Glutamatergic neuron (in vitro differentiated cells): ENCODE measurements at regions not wholly inside any gene's neighbourhood (a gene's known extent, or its start where the extent isn't known, plus 50 kb on each side); places are given as distances from the start of the nearest gene placed in this dataset.

ENCODE experiments used
- DNase-seq: peaks from one replicate; pipeline ENCODE4 v3.0.0; 2022
- H3K27ac Mint-ChIP-seq: one replicate; pipeline ENCODE4 v1.8.0; 2020; ENCODE audit warnings: mild to moderate bottlenecking, mixed read lengths, inconsistent platforms; ENCODE audit not compliant: unreplicated experiment
- H3K27me3 Mint-ChIP-seq: one replicate; pipeline ENCODE4 v1.8.0; 2020; ENCODE audit warnings: mild to moderate bottlenecking, moderate library complexity, mixed read lengths, inconsistent platforms; ENCODE audit not compliant: unreplicated experiment
- H3K36me3 Mint-ChIP-seq: one replicate; pipeline ENCODE4 v1.8.0; 2020; ENCODE audit warnings: mild to moderate bottlenecking, mixed read lengths, inconsistent platforms; ENCODE audit not compliant: unreplicated experiment
- H3K4me1 Mint-ChIP-seq: one replicate; pipeline ENCODE4 v1.8.0; 2020; ENCODE audit warnings: mild to moderate bottlenecking, low read depth, mixed read lengths, inconsistent platforms; ENCODE audit not compliant: unreplicated experiment
- H3K4me3 Mint-ChIP-seq: one replicate; pipeline ENCODE4 v1.8.0; 2020; ENCODE audit warnings: mild to moderate bottlenecking, mixed read lengths, inconsistent platforms; ENCODE audit not compliant: unreplicated experiment
- H3K9me3 Mint-ChIP-seq: one replicate; pipeline ENCODE4 v1.8.0; 2020; ENCODE audit warnings: mild to moderate bottlenecking, moderate library complexity, mixed read lengths, inconsistent platforms; ENCODE audit not compliant: unreplicated experiment
- CTCF ChIP-seq: fragments of 200-600 bp; sonication (generic); IDR thresholded peaks from one replicate; pipeline ENCODE4 v1.5.0; 2021; ENCODE audit not compliant: partially characterized antibody, unreplicated experiment

- H3K9me3 Mint-ChIP-seq = no peaks in the 10 kb centered on the region
- no peak for TF ChIP-seq CTCF
These were observed 93.8 kb downstream of the GLRX3 start for GRCh38 chr10:130230036-130230435.

DNA sequence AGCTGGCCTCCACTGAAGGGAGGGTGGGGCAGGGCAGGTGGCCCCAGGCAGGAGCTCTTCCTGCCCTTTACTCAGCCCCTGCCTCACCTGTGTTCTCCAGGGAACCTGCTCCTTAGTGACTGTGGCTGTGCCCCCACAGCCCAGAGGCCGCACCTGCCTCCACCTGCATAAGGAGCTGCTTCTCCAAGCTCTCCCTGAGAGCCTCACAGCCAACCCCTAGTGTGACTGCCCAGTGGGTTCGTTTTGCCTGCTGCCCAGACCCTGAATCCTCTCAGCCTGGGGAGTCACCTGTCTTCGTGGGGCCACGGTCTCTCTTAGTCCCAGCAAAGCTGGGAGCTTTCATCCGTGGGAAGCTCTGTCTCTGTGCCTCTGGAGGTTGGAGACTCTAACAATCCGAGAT, 94.4 kb downstream of the GLRX3 start:
- no peak for TF ChIP-seq CTCF
- DNase-seq = no peak
- Mint-ChIP-seq H3K27me3 (peaks cover 4% of the 10 kb centered on the region), H3K4me1 (no peaks in the 10 kb centered on the region), H3K9me3 (peaks cover 2% of the 10 kb centered on the region), H3K36me3 (no peaks in the 10 kb centered on the region), H3K27ac (no peak overlapping the region), H3K4me3 (no peak overlapping the region)

More at GRCh38 chr10:130230036-130230435, 93.8 kb downstream of the GLRX3 start:
- Mint-ChIP-seq H3K27ac (no peak overlapping the region), H3K4me1 (no peaks in the 10 kb centered on the region), H3K4me3 (no peak overlapping the region), H3K36me3 (no peaks in the 10 kb centered on the region), H3K27me3 (peaks cover 4% of the 10 kb centered on the region)
- DNase-seq = no peak

DNA sequence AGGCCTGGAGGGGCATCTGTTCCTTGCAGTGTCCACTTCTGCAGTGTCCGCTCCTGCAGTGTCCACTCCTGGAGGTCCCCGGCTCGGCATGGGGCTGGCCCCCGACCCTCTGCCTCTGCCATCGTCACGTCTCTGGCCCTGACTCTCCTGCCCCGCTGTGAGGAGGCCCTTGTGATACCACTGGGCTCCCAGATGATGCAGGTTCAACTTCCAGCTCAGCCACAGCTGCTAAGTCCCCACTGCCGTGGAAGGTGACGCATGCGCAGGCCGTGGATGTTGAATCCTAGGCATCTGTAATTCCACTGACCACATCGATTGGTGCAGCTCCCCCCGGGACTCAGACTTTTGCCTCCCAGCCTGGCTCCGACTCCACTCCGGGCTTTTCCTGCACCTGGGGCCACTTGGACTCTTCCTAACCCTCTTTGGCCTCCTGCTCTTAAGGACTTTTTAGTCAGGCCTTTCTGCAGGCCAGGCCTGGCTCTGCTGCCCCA, 95.1 kb downstream of the GLRX3 start:
- Mint-ChIP-seq H3K27ac (no peak overlapping the region), H3K27me3 (peaks cover 4% of the 10 kb centered on the region), H3K4me3 (no peak overlapping the region), H3K36me3 (no peaks in the 10 kb centered on the region), H3K9me3 (peaks cover 7% of the 10 kb centered on the region), H3K4me1 (no peaks in the 10 kb centered on the region)
- no peak for DNase-seq
- TF ChIP-seq CTCF = no peak

DNA sequence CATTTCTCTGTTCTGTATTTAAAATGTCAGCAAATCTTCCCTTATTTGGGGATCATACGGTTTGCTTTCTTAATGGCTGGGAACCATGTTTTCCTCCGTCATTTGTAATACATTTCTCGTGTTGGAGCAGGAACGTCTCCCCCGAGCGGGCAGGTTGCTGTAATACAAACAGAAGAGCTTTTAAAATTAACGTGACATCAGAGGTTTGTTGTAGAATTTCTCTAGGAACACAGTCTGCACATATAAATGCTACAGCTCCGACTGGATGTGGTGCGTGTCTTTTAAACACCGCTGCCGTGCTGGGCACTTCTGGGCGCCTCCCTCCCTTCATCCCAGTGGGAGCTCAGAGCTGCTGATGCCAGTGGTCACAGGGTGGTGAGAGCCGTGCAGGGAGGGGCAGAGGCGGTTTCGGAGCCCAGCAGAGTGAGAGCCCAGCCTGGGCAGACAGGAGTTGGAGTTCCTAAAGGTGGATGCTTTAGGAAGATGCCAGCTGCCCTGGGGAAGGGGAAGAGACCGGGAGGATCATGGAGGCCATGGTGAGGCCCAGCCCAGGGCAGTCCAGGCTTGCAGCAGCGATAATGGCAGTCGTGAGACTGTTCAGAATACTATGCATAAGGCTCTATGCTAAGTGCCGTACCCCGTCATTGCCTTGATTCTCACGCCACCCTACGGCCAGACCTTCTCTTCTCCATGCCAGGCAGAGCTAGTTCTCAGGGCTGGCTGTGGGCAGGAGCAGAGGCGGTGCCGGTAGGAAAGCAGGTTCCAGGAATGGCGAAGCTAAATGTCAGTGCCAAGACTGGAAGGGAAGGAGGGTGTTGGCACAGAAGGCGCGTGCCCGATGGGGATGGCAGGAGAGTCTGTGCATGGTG, 96.2 kb downstream of the GLRX3 start:
- H3K36me3 Mint-ChIP-seq = no peaks in the 10 kb centered on the region
- H3K27me3 Mint-ChIP-seq = no peaks in the 10 kb centered on the region
- no peak overlapping the region for H3K27ac Mint-ChIP-seq
- no peak for DNase-seq
- H3K4me1 Mint-ChIP-seq = no peaks in the 10 kb centered on the region
- TF ChIP-seq CTCF = no peak
- no peak overlapping the region for H3K4me3 Mint-ChIP-seq
- peaks cover 7% of the 10 kb centered on the region for H3K9me3 Mint-ChIP-seq

DNA sequence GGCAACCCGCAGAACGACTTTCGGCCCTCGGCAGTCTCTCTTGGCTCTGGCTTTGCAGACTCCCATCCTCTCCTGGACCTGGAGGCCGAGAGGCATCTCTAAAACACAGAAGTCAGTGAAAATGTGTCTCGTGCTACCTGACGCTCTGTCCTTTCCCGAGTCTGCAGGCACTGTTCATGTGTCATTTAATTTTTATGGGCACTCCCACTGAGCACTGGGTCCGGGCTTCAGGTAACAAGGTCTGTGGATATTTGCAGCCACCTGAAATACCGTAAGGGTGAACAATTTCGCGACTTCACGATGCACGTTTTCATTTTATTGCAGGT, 96.8 kb downstream of the GLRX3 start:
- no peaks in the 10 kb centered on the region for H3K36me3 Mint-ChIP-seq
- DNase-seq = no peak
- H3K4me3 Mint-ChIP-seq = no peak overlapping the region
- no peaks in the 10 kb centered on the region for H3K27me3 Mint-ChIP-seq
- TF ChIP-seq CTCF = no peak
- no peak overlapping the region for H3K27ac Mint-ChIP-seq
- H3K4me1 Mint-ChIP-seq = no peaks in the 10 kb centered on the region
- H3K9me3 Mint-ChIP-seq = peaks cover 7% of the 10 kb centered on the region
